GM18951 (cell line): ENCODE measurements at regions not wholly inside any gene's neighbourhood (a gene's known extent, or its start where the extent isn't known, plus 50 kb on each side); places are given as distances from the start of the nearest gene placed in this dataset.

ENCODE experiments used
- POLR2A ChIP-seq: IDR thresholded peaks from 4 replicates; pipeline ENCODE4 v1.6.1; 2011; ENCODE audit warnings: mild to moderate bottlenecking; ENCODE audit not compliant: insufficient read length, insufficient read depth; ENCODE audit errors: extremely low read depth
- in situ Hi-C: fragments of 300-500 bp; cut with MboI; formaldehyde crosslinking; loops from one replicate; pipeline ENCODE4 v1.12.0; 2022; ENCODE audit warnings: low sequenced_read_pairs, mixed read lengths, inconsistent platforms; ENCODE audit not compliant: unreplicated experiment

- in situ Hi-C loops, result no loop called here
- no peak for TF ChIP-seq POLR2A
Observed at GRCh38 chr22:22075382-22076163, 93.0 kb upstream of the TOP3B start.

- in situ Hi-C loops, result no loop called here
- no peak for TF ChIP-seq POLR2A
Observed at GRCh38 chr22:22074634-22075381, 92.2 kb upstream of the TOP3B start.

- no peak for TF ChIP-seq POLR2A
- in situ Hi-C loops, result no loop called here
Observed at GRCh38 chr22:22073769-22074561, 91.4 kb upstream of the TOP3B start.

DNA sequence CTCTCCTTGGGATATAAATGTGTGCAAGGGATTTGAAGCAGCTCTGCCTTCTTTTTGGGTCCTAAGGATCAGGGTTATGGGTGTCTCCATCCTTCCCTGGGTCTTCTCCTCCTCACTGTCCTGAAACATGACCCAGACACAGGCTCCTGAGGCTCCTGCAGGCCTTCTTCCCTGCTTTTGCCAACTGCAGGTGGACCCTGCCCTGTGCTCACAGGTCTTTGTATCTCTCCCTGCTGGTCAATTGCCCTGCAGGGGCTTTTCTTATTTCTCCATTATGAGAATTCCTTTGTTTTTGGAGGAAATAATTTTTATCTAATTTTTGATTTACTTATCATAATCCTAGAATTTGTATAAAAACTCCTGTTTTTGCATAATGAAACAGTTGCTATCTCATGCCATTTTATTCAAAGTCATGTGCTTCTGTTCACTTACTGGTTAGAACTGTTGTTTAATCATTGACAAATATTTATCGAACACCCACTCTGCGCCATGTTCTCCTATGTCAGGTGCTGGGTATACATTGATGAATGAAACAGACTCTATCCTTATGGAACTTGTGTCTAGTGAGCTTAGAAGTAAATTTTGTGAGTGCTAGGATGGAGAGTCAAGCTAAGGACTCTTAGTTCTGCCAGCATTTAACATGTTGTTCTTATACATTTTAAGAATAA is 89.7 kb upstream of the TOP3B start:
- in situ Hi-C loops, result no loop called here
- TF ChIP-seq POLR2A, result no peak

GRCh38 chr22:22071455-22071854 is 88.9 kb upstream of the TOP3B start:
- no peak for TF ChIP-seq POLR2A
- in situ Hi-C loops, result no loop called here

DNA sequence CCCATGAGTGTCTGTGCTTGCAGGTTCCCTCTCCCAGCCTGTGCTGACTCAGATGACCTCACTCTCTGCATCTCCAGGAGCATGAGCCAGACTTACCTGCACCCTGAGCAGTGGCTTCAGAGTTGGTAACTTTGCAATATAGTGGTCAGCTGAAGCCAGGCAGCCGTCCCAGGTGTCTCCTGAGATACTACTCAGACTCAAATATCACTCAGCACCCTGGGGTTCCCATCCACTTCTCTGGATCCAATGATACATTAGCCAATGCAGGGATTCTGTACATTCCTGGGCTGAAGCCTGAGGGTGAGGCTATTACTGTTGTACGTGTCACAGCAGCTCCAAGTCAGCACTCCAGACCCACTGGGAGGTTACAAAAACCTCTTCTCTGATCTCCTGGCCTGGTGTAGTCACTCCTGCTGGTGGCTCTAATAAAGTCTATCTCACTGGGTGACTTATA is 87.8 kb upstream of the TOP3B start:
- no peak for TF ChIP-seq POLR2A
- in situ Hi-C loops, result no loop called here

GRCh38 chr22:22069450-22070370 is 87.1 kb upstream of the TOP3B start:
- in situ Hi-C loops, result no loop called here
- TF ChIP-seq POLR2A, result no peak

DNA sequence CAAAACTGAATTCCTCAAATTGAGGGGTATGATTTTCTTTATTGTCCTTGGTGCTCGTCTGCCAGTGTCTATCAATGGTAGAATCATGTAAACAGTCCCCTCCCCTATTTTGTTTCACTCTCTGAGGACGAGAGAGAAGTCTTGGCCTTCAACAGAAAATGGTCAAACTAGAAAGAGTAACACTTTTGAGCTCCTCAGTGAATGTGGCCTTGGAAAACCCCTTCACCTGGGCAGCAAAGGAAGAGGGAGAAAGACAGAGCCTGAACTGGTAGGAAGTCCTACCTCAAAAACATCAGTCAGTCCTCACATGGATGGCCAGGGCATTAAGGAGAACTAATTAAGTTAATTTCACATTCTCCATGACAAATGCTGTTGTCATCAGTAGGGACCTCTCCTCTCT is 86.1 kb upstream of the TOP3B start:
- TF ChIP-seq POLR2A, result no peak
- in situ Hi-C loops, result no loop called here

- in situ Hi-C loops, result no loop called here
- TF ChIP-seq POLR2A, result no peak
Observed at GRCh38 chr22:22068025-22068424, 85.4 kb upstream of the TOP3B start.

- TF ChIP-seq POLR2A, result no peak
- in situ Hi-C loops, result no loop called here
Observed at GRCh38 chr22:22067192-22067591, 84.6 kb upstream of the TOP3B start.

DNA sequence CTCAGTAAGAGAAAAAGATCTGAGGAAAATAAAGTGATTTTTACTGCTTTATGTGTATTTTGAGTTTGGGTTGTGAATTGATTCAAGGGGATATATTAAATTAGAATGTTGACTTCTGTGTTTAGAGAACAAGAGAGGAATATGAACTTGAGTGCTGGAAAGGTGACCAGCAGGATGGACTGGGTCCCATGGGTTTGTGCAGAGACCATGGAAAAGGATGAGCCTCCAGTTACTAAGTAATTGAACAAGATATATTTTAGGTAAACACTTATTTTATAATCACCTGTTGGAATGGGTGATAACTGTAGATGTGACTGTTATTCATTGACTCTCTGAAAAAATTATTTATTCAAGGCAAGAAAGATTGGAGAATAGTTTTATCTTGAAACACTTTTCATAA is 82.0 kb upstream of the TOP3B start:
- no peak for TF ChIP-seq POLR2A
- in situ Hi-C loops, result no loop called here

DNA sequence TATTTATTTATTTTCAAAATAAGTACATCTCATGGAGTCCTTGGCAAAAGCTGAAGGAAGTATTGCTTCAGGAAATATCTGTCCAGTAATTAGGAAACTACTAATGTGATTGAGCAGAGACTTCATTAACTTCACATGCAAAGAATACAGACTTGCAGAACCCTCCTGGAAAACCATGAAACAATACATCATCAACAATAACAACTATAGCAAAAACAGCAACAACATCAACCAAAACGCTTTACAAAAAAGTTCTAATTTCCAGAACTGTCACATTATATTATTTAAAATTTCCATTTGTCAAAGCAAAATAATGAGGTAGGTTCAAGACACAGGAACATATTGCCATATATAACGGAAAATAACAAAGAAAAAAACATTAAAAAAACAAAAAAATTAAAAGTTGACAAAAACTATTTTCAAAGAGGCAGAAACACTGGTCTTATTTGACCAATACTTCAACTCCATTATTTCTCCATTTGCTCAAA is 79.8 kb upstream of the TOP3B start:
- no peak for TF ChIP-seq POLR2A
- in situ Hi-C loops, result no loop called here
